NCI-H2196 treated with DMSO at 0.1 percent for 48 hours (cell line): ENCODE measurements at regions not wholly inside any gene's neighbourhood (a gene's known extent, or its start where the extent isn't known, plus 50 kb on each side); places are given as distances from the start of the nearest gene placed in this dataset.
"Not testable (repeated sequence)": the region's sequence is repeated elsewhere in the genome, so short reads cannot be mapped to it uniquely, and the experiment has no call there.

Experiments used
- DNase-seq: peaks from one replicate; lab custom pipeline; 2025; ENCODE audit not compliant: unreplicated experiment; lab: John Stamatoyannopoulos, UW

DNA sequence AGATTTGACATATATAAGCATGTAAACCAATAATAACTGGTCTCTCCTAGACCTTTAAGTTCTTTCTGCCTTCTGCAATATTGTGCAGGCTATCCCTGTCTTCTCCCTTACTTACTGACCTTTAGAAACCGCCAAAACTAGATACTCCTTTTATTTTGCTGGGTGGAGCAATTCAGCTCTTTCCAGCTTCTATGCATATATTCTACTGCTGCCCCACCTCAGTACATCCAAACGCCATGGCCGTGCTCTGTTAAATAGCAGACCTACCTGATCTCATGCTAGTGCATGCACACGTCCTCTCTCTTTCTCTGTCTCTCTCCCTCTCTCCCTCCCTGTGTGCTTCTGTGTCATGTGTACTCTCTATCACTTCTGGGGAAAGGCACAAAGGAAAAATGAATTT is 76.7 kb upstream of the CAPRIN1 start:
- DNase-seq, result no peak

DNA sequence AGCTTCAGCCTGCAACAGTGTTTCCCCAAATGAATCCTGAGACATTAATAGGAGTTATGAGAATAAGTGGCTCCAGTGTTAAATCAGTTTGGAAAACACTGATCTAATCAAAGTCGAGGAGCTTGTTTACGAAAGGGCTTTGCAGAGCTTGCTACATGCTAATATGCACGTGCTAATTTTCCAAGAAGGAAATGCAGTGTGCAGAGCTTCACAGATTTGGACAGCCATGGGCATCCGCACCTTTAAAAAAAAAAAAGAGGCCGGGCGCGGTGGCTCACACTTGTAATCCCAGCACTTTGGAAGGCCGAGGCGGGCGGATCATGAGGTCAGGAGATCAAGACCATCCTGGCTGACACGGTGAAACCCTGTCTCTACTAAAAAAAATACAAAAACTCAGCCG is 79.7 kb upstream of the LMO2 start:
- DNase-seq, result not testable (repeated sequence)

GRCh38 chr11:33970984-33971466 is 79.1 kb upstream of the LMO2 start:
- DNase-seq, result no peak

GRCh38 chr11:33967451-33967850 is 75.6 kb upstream of the LMO2 start:
- DNase-seq, result no peak

GRCh38 chr11:33965032-33965431 is 73.2 kb upstream of the LMO2 start:
- no peak for DNase-seq

GRCh38 chr11:33959855-33960400 is 68.1 kb upstream of the LMO2 start:
- no peak for DNase-seq

DNA sequence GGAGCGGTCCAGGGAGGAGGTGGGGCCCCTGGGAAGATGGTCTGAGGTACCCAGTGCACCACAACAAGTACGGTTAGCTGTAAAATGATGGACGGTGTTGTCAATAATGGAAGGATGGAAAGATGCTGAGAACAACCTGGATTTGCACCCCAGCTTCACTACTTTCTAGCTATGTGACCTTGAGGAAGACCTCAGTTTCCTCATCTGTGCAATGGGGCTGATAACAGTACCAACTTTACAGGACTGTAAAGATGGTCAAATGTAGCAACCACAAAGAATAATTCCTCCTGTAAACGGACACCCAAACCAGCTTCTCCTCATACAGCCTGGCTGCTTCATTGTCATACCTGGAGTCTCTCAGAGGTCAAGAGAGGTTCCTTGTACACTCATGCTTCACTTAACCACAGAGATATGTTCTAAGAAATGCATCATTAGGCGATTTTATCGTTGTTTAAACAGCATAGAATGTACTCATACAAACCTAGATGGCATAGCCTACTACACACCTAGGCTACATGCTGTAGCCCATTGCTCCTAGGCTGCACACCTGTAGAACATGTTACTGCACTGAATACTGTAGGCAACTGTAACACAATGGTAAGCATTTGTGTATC is 65.5 kb upstream of the LMO2 start:
- no peak for DNase-seq

- no peak for DNase-seq
These were observed 64.7 kb upstream of the LMO2 start for GRCh38 chr11:33956611-33957010.

DNA sequence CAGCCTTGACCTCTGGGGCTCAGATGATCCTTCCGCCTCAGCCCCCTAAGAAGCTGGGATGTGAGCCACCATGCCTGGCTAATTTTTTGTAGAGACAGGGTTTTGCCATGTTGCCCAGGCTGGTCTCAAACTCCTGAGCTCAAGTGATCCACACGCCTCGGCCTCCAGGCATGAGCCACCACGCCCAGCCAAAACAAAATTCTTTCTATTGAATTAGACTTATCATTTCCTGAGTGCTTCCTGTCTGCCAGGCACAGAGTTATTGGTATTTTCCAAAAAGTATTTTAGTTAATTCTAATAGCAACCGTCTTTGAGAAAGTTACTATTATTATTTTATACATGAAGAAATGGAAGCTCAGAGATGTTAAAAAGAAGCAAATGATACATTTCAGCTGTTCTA is 61.4 kb upstream of the LMO2 start:
- no peak for DNase-seq

DNA sequence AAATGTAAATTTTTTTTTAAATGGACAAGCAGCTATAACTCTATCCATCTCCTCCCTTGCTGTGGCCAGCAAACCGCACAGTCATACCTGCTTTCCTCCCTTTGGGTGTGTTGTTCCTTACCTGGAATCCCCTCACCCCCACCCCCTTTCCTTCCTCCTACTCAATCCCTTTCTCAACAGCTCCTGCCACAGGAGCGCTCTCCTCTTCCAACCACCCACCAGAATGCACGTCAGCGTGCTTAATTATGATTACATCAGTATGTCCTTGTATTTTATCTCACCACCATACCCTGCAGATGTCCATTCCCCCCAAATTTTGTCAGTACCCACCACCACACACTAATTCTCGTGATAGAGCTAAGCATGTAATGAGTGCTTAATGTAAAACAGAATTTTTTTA is 60.9 kb upstream of the LMO2 start:
- no peak for DNase-seq

DNA sequence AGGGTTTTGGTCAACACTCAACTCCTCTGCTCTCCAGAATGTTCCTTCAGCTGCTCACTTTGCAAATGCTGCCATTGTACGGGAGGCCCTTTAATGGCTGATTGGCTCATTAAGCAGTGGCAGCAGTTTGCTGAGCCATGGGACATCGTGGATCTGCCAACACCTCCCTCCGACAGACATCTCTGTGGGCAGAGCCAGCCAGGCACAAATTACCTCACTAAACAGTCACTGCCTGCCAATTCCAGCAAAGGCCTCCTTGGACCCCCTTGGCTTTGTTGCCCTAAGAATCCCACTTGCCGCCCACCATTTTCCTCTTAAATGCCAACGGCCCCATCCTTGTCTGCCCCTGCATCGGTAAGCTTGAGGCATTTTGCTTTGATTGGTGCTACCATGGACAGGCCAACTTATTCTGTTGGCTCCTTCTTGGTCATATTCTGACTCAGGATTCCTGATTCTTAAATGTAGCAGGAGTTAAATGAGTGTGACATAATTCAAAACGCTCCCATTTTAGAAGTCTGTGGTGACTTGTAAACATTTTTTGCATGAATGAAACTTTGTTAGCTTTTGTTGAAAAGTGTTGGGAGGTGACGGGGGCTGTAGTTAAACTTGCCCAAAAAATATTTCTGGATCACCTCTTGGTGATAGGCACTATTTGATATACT is 57.5 kb upstream of the LMO2 start:
- no peak for DNase-seq

DNA sequence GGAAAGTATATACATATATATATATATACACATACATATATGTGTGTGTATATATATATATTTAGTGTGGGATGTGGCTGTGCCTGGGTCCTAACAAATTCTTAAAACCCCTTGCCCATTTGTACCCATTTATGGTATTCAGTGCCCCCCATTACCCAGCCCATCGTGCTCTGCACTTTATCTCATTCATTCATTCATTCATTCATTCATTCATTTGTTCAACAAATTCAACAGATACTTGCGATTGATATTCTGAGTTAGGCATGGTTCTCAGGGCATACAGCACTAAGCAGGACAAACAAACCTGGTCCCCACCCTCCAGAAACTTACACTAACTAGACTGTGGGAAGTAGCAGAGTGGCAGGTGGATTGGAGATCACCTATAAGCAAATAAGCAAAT is 56.6 kb upstream of the LMO2 start:
- DNase-seq, result no peak

DNA sequence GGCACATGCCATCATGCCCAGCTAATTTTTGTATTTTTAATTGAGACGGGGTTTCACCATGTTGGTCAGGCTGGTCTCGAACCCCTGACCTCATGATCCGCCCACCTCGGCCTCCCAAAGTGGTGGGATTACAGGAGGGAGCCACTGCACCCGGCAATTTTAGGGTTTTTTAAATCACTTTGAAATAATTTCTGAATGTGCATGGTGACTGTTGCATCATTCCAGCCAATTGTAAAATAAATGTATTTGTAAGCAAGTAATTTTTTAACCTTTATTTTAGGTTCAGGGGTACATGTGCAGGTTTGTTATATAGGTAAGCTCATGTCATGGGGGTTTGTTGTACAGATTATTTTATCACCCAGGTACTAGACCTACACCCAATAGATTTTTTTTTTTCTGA is 56.0 kb upstream of the LMO2 start:
- DNase-seq, result not testable (repeated sequence)

DNA sequence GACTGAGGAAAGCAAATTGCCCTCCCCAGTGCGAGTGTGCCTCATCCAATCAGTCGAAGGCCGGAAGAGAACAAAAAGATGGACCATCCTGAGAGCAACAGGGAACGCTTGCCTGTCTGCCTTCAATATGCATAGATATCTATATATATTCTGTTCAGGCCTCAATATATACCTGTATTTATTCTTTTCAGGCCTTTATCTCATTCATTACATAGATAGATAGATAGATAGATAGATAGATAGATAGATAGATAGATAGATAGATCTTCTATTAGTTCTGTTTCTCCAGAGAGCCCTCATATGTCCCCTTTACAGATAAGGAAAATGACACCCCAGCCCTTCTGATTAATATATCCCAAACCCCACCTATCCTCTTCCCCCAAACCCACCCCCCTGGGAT is 55.1 kb upstream of the LMO2 start:
- no peak for DNase-seq

GRCh38 chr11:33945481-33946268 is 53.8 kb upstream of the LMO2 start:
- no peak for DNase-seq

DNA sequence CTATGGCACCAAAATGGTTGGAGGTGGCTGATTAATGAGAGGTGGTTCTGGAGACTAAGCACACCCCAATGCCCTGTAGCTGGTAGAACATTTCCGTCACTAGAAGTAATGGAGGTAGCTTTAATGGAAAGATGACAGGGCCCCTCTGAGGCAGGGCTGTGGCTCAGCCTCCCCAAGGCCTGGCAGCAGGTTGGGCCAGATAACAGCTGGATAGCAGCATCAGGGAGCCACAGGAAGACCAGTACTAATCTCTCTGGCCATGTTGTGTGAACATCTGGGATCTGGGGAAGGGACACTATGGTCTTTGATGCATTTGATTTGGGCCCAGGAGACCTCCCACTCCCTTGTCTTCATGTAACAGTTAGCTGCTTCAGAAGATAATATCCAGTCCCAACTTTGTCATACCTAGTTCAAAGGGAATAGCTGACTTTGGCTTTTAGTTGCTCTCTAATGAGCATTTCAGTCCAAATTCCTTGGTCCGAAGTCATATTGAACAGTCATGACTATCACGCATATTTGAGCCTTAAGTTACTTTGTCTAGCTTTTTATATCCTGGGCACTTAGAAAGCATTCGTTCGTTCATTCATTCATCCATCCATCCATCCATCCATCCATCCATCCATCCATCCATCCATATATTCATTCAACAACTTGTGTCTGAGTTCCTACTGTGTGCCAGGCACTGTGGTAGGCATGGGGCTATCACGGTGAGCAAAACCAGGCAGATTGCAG is 53.0 kb upstream of the LMO2 start:
- no peak for DNase-seq

- DNase-seq, result no peak
These were observed 52.4 kb upstream of the LMO2 start for GRCh38 chr11:33944345-33944692.

DNA sequence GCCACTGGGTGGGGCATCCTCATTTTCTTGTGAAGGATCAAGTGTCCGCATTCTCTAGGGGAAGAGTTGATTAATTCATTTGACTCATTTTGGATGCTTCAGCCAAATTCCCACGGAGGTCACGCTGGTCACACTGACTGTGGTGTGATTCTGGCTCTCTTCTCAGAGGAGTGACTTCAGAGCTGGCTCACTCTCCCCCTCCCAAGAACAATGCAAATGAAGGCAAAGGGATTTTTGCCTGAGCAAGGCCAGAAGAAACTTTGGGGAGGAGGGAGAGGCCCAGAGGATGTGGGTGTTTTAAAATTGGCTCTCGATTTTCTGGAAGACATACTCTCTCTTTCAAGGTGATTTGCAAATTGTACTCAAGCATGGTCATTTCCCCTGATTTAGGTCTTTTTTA is 51.1 kb upstream of the LMO2 start:
- DNase-seq, result no peak

GRCh38 chr11:33941637-33942160 is 49.8 kb upstream of the LMO2 start:
- DNase-seq, result no peak
